ENCODE measurements at regions not wholly inside any gene's neighbourhood (a gene's known extent, or its start where the extent isn't known, plus 50 kb on each side); places are given as distances from the start of the nearest gene placed in this dataset.

GRCh38 chr10:2111965-2112364 is 374.6 kb upstream of the ADARB2 start:
- peak; percentile 26; the same call in 1 of the 2 replicates for ATAC-seq

GRCh38 chr10:2108496-2108895 is 371.2 kb upstream of the ADARB2 start:
- no peak for ATAC-seq
- Mint-ChIP-seq H3K9me3 (peaks cover 15% of the 10 kb centered on the region), H3K4me3 (no peak overlapping the region), H3K4me1 (0 out of 2 replicates have a peak, but pooled peaks cover 7% of the 10 kb centered on the region), H3K27ac (no peak overlapping the region), H3K27me3 (ENCODE audit: low read depth) (no peaks in the 10 kb centered on the region), H3K36me3 (no peaks in the 10 kb centered on the region)
- ChIA-PET POLR2A (no interaction called here), CTCF (no interaction called here)
- TF ChIP-seq ZNF317 (CRISPR knock-in tag; IDR thresholded peaks at IDR 0.05; ENCODE audit: borderline replicate concordance, low read depth) (no peak), ZNF232 (CRISPR knock-in tag; IDR thresholded peaks at IDR 0.05) (no peak), ZNF219 (CRISPR knock-in tag; IDR thresholded peaks at IDR 0.05; ENCODE audit: borderline replicate concordance) (no peak), ATF2 (CRISPR knock-in tag; IDR thresholded peaks at IDR 0.05; ENCODE audit: borderline replicate concordance, low read depth) (no peak), SMAD3 (CRISPR knock-in tag; IDR thresholded peaks at IDR 0.05; ENCODE audit: borderline replicate concordance) (no peak), TEAD1 (CRISPR knock-in tag; IDR thresholded peaks at IDR 0.05) (no peak), E2F5 (CRISPR knock-in tag; IDR thresholded peaks at IDR 0.05) (no peak), FOXJ3 (CRISPR knock-in tag; IDR thresholded peaks at IDR 0.05; ENCODE audit: borderline replicate concordance) (no peak)
- DNase-seq (ENCODE audit: low spot score) = no peak

More at GRCh38 chr10:2111965-2112364, 374.6 kb upstream of the ADARB2 start:
- Mint-ChIP-seq H3K9me3 (peaks cover 6% of the 10 kb centered on the region), H3K4me3 (no peak overlapping the region), H3K27ac (no peak overlapping the region), H3K27me3 (ENCODE audit: low read depth) (peaks cover 8% of the 10 kb centered on the region), H3K36me3 (peaks cover 2% of the 10 kb centered on the region), H3K4me1 (0 out of 2 replicates have a peak, but pooled peaks cover 7% of the 10 kb centered on the region)
- DNase-seq (ENCODE audit: low spot score) = no peak
- ChIA-PET POLR2A (no interaction called here), CTCF (no interaction called here)
- TF ChIP-seq ZNF121 (CRISPR knock-in tag; IDR thresholded peaks at IDR 0.05) = no peak
- TF ChIP-seq ZNF263 (CRISPR knock-in tag; IDR thresholded peaks at IDR 0.05; ENCODE audit: low read depth) = no peak
- TF ChIP-seq PRRX2 (CRISPR knock-in tag; IDR thresholded peaks at IDR 0.05) = no peak
- TF ChIP-seq FOXJ3 (CRISPR knock-in tag; IDR thresholded peaks at IDR 0.05; ENCODE audit: borderline replicate concordance) = no peak
- TF ChIP-seq, protein P1, sequence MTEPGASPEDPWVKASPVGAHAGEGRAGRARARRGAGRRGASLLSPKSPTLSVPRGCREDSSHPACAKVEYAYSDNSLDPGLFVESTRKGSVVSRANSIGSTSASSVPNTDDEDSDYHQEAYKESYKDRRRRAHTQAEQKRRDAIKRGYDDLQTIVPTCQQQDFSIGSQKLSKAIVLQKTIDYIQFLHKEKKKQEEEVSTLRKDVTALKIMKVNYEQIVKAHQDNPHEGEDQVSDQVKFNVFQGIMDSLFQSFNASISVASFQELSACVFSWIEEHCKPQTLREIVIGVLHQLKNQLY (CRISPR knock-in tag; IDR thresholded peaks at IDR 0.05) = no peak
- no peak for TF ChIP-seq SMAD4 (CRISPR knock-in tag; IDR thresholded peaks at IDR 0.05)
- TF ChIP-seq NFATC4 (CRISPR knock-in tag; IDR thresholded peaks at IDR 0.05) = no peak
- TF ChIP-seq ZNF396 (CRISPR knock-in tag; IDR thresholded peaks at IDR 0.05; ENCODE audit: borderline replicate concordance) = no peak
- TF ChIP-seq AR (CRISPR knock-in tag; IDR thresholded peaks at IDR 0.05) = no peak
- no peak for TF ChIP-seq ATF3 (CRISPR knock-in tag; conservative IDR thresholded peaks at IDR 0.05)

- H3K4me3 Mint-ChIP-seq = no peak overlapping the region
- H3K4me1 Mint-ChIP-seq = 0 out of 2 replicates have a peak, but pooled peaks cover 3% of the 10 kb centered on the region
- ChIA-PET CTCF (no interaction called here), POLR2A (no interaction called here)
- no peak for ATAC-seq
- H3K9me3 Mint-ChIP-seq = peaks cover 15% of the 10 kb centered on the region
- no peaks in the 10 kb centered on the region for H3K36me3 Mint-ChIP-seq
- H3K27me3 Mint-ChIP-seq (ENCODE audit: low read depth) = no peaks in the 10 kb centered on the region
- DNase-seq (ENCODE audit: low spot score) = no peak
- no peak overlapping the region for H3K27ac Mint-ChIP-seq
- TF ChIP-seq ZNF317 (CRISPR knock-in tag; IDR thresholded peaks at IDR 0.05; ENCODE audit: borderline replicate concordance, low read depth) = no peak
- TF ChIP-seq ZNF512 (CRISPR knock-in tag; IDR thresholded peaks at IDR 0.05; ENCODE audit: borderline replicate concordance) = no peak
- TF ChIP-seq, protein P2, sequence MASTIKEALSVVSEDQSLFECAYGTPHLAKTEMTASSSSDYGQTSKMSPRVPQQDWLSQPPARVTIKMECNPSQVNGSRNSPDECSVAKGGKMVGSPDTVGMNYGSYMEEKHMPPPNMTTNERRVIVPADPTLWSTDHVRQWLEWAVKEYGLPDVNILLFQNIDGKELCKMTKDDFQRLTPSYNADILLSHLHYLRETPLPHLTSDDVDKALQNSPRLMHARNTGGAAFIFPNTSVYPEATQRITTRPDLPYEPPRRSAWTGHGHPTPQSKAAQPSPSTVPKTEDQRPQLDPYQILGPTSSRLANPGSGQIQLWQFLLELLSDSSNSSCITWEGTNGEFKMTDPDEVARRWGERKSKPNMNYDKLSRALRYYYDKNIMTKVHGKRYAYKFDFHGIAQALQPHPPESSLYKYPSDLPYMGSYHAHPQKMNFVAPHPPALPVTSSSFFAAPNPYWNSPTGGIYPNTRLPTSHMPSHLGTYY (CRISPR knock-in tag; IDR thresholded peaks at IDR 0.05) = no peak
- TF ChIP-seq, protein P1 (CRISPR knock-in tag; IDR thresholded peaks at IDR 0.05) = no peak
- no peak for TF ChIP-seq ZSCAN18 (CRISPR knock-in tag; IDR thresholded peaks at IDR 0.05)
- TF ChIP-seq MYBL2 (CRISPR knock-in tag; IDR thresholded peaks at IDR 0.05) = no peak
These were observed 369.3 kb upstream of the ADARB2 start for GRCh38 chr10:2106641-2107040.
